Left ventricle myocardium superior (tissue), 1 donor: ENCODE measurements at regions not wholly inside any gene's neighbourhood (a gene's known extent, or its start where the extent isn't known, plus 50 kb on each side); places are given as distances from the start of the nearest gene placed in this dataset.
"Not testable (repeated sequence)": the region's sequence is repeated elsewhere in the genome, so short reads cannot be mapped to it uniquely, and the experiment has no call there.

Experiments used
- ATAC-seq: fragments of 200-7000 bp; cut with Tn5 transposase; one replicate; pipeline ENCODE4 v1.9.1; 2020; ENCODE audit warnings: mild to moderate bottlenecking, moderate library complexity
- DNase-seq: peaks from one replicate; pipeline ENCODE4 v3.0.0-alpha.2; 2020
- intact Hi-C: fragments of 100-400 bp; cut with micrococcal nuclease; formaldehyde crosslinking; loops from one replicate; pipeline ENCODE4 v1.11.0; 2022
- donor health status: DM: no; HTN: yes; CAD: no; lungs with severe emphysema.

DNA sequence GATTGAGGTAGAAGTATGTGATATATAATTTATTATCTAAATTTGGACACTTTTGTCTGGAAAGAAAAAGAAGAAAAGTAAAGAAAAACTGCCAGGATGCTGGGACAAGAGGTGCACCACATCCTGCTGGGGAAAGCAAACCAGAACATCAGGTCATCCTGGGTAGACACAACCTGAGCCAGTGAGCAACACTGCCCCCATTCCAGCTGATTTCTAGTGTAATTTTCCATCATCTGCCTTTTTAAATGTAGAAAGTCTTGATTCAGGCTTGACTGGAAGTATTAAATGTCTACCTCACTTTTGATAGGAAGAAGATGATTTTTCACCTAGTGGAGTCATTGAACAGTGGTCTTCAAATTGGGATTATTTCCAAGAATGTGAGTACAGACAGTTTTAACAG is 1164.5 kb upstream of the CITED2 start:
- intact Hi-C loops: loop anchor here (2.0 kb wide), 1 partner anchor 60 kb away; no protein-coding TSS in a partner anchor

DNA sequence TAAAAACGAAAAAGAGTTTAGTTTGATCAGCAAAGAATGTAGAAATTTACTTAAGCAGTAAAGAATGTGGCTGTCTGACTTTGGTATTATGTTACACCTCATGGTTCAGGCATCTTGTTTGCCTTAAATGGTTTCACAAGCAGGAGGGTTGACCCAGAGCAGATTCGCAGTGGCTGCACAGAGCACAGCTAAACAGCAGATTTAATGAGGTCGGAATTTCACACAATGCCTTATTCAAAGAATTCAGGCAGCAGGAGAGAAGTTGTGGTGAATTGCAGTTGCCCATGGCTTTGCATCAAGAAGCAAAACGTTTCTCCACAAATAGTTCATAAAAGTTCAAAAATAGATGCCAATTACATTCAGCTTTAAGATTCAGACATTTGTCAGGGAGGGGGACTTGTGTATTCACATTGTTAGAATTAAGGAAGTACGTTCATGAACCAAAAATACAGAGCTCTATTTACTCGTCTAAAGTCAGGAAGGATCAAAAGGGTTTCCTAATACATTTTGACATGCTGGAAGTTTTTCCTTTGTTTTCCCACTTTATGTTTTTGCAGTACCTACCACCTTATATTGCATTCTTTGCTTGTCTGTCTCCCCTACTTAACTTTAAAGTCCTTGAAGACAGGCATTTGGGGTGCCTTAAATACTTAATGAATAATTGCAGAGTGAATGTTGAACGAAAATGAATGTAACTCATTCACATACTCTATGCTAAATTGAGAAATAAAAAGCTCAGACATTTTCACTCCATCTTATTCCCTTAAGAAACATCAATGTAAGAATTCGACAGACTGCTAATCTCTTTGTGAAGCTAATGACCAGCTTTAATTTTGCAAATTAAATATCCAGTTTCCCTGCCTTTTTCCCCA is 1163.6 kb upstream of the CITED2 start:
- ATAC-seq: peak; percentile 87
- DNase-seq: no peak

More for the DNA sequence above, 1164.5 kb upstream of the CITED2 start:
- DNase-seq (no peak), ATAC-seq (no peak)

DNA sequence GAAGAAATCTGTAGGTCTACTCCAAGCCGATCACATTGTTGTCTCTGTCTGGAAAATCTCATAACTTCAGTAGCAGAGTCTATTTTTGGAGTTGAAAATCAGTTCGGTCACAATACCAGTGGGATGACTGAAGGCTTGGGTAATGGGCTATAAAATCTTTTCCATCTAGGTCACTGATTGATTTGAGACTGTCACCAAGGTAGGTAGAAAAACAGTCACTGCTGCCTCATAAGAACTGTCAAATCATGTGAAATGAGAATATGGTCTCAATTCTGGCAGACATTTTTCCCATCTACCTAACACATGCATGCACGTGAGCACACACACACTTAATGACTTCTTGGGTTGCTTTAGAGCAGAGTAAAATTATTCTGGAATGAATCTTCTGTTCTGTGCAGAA is 1162.8 kb upstream of the CITED2 start:
- intact Hi-C loops: no loop called here
- ATAC-seq (peak; percentile 45), DNase-seq (no peak)

More for the DNA sequence above, 1163.6 kb upstream of the CITED2 start:
- intact Hi-C loops: loop anchor here (2.0 kb wide), 1 partner anchor 59 kb away; no protein-coding TSS in a partner anchor

DNA sequence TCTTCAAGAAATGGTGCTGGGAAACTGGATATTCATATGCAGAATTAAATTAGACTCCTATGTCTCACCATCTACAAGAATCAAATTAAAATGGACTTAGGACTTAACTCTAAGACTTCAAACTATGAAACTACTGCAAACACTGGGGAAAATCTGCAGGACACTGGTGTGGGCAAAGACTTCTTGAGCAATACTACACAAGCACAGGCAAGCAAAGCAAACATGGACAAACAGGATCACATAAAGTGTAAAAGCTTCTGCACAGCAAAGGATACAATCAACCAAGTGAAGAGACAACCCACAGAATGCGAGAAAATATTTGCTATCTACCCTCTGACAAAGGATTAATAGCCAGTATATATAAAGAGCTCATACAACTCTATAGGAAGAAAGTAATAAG is 1161.1 kb upstream of the CITED2 start:
- no peak for DNase-seq
- intact Hi-C loops: no loop called here
- no peak for ATAC-seq

DNA sequence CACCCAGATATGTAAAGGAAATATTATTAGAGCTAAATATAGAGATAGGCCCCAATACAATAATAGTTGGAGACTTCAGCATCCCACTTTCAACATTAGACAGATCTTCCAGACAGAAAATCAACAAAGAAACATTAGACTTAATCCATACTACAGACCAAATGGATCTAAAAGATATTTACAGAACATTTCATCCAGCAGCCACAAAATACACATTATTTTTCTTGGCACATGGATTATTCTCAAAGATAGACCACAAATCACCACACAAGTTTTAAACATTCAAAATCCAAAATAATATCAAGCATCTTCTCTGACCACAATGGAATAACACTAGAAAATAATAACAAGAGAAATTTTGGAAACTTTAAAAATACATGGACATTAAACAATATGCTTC is 1159.1 kb upstream of the CITED2 start:
- ATAC-seq: no peak
- DNase-seq: no peak
- intact Hi-C loops: no loop called here

DNA sequence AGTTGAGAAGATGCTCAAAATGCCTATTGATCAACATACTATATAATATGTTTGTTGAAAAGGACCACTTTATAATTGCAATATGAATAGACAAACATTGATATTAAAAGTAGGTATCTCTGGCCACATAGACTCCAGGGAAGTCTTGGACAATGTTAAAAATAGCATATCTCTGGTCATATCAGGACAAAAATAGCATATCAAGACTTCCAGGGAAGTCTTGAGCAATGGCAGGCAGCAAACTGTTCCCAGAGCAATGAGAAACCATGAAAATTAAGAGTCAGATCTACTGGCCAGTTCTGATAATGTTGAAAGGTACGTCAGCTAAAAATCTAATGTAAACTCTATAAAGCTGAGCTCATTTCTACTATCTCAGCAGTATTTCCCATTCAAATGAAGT is 1130.3 kb upstream of the CITED2 start:
- intact Hi-C loops: no loop called here
- ATAC-seq (no peak), DNase-seq (no peak)

DNA sequence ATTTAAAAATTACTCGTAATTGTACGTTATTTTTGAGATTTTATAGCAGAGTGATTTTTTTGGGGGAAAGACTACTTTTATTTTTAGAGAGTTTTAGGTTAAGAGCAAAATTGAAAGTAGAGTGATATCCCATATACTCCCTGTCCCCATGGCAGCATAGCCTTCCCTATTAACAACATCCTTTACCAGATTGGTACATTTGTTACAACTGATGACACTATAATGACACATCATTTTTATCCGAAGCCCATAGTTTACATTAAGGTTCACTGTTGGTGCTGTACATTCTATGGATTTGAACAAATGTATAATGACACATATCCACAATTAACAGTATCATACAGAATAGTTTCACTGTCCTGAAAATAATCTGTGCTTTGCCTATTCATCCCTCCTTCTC is 1126.4 kb upstream of the CITED2 start:
- DNase-seq (no peak), ATAC-seq (no peak)
- intact Hi-C loops: no loop called here

DNA sequence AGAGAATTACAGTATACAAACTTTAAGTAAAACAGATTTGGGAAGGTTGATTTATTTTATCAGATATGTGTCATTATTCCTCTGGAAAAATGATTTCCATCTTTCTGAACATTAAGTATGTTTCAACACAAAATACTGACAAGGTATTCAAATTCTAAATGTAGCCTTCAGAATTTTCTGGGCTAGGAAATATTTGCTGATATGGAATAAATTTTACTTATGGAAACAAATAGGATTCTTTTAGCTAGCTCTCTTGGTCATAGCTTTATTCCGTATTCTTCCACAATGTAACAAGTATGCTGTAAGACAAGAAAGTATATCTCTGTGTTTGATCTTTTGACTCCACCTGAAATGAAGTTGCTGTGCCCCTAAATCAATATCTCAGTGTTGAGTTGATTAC is 1125.2 kb upstream of the CITED2 start:
- intact Hi-C loops: no loop called here
- no peak for ATAC-seq
- no peak for DNase-seq

DNA sequence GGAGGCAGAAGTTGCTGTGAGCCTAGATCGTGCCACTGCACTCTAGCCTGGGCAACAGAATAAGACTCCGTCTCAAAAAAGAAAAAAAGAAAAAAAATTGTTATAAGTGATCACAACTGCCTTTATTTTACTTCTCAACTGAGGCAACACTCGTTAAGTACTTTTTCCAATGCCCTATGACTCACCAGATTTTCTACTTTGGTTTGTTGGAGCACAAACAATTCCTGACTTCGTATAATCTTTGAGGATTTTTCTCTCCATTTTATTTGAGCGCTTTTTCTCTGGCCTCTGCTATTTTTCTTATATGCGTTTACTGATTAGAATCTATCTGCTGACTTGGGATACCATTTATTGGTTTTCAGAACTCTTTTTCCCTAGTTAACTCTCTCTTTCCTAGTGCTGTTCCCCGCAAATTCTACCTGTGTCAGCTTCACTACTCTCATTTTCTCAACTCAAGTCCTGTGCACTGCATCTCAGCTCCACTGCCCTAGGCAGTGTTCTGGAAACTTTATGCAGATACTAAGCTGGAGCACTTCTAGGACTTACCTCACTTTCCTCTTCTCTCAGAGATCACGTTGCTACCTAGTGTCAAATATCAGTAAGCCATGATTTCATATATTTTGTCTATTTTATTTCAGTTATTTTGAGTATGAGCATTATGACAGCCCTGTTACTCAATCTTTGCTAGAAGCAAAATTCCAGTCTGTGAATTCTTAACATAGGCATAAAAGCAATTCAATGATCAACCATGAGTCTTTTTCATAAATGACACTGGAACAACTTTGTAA is 1120.1 kb upstream of the CITED2 start:
- intact Hi-C loops: no loop called here
- no peak for ATAC-seq

DNA sequence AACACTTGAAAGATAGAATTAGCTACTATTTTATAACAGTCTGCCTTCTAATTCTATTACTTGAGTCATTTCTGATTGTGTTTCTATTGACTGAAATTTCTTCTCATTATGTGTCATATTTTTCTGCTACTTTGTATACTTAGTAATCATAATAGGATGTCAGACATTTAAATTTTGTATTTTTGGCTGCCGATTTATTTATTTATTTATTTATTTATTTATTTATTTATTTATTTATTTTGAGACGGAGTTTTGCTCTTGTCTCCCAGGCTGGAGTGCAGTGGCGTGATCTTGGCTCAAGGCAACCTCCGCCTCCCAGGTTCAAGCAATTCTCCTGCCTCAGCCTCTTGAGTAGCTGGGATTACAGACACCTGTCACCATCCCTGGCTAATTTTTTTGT is 1119.0 kb upstream of the CITED2 start:
- ATAC-seq, DNase-seq, intact Hi-C loops: not testable (repeated sequence)

More for the DNA sequence above, 1120.1 kb upstream of the CITED2 start:
- DNase-seq: no peak

DNA sequence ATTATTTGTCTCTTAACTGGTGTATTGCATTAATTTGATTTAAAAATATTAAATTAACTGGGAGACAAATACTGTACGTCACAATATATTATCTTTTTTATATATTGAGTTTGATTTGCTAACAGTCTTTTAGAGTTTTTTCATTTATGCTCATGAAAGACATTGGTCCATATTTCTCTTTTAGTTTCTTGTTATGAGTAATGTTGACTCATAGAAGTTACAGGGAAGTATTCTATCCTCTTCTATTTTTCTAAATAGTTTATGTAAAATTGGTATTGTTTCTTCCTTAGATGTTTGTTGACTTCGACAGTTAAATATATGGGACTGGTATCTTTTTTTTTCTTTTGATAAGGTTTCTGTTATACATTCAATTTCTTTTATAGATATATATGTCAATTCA is 1115.6 kb upstream of the CITED2 start:
- DNase-seq: no peak
- no peak for ATAC-seq
- intact Hi-C loops: no loop called here

DNA sequence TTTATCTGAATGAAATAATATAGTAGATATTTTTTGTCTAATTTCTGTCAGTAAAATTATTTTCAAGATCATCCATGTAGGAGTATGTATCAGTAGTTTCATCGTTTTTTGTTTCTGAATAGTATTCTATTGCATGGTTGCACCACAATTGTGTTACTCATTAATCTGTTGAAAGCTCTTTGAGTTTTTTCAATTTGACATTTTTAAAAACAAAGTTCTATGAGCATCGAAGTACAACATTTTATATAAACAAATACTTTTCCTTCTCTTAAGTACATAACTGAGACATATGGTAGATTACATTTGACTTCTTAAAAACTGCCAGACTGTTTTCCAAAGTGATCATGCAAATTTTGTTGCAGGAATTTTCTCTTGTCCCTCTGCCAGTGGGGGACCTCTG is 1113.1 kb upstream of the CITED2 start:
- DNase-seq: no peak
- intact Hi-C loops: no loop called here
- no peak for ATAC-seq

DNA sequence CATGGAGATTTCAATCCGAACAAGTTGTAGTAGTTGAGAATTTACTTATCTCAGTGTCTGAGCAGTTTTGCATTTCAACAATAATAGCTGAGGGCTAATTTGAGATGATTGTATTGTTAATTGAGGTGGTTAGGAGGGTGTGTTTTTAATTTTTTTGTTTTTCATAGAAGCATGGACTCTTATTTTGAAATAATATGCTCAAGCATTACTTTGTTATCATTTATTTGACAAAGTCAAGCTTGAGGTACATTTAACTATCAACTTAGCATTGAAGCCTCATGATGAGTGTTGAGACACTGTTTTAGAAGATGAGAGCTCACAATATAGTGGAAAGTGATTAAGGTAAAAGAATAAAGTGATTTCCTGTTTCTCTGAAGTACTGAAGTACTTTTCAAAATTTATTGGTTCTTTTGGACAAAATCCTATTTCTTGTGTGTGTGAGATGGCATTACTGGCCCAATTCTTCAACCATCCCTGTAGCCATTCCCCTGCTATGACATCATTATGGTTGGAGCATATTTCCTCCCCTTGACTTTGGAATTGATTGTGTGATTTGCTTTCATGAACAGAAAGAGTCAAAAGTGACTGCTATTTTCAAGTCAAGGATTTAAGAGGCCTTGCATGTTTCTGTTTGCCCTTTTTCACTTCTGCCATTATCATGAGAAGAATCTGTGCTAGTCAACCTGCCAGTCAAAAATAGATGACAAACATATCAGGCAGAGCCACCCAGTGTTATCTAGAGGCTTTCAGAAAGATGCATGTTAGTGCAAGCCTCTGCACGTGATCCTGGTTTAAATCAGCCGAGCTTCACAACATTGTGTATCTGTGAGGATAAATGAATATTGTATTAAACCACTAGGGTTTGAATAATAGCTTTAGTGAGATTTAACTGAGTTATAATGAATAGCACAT is 1112.3 kb upstream of the CITED2 start:
- ATAC-seq: no peak
- DNase-seq: no peak
- intact Hi-C loops: no loop called here

DNA sequence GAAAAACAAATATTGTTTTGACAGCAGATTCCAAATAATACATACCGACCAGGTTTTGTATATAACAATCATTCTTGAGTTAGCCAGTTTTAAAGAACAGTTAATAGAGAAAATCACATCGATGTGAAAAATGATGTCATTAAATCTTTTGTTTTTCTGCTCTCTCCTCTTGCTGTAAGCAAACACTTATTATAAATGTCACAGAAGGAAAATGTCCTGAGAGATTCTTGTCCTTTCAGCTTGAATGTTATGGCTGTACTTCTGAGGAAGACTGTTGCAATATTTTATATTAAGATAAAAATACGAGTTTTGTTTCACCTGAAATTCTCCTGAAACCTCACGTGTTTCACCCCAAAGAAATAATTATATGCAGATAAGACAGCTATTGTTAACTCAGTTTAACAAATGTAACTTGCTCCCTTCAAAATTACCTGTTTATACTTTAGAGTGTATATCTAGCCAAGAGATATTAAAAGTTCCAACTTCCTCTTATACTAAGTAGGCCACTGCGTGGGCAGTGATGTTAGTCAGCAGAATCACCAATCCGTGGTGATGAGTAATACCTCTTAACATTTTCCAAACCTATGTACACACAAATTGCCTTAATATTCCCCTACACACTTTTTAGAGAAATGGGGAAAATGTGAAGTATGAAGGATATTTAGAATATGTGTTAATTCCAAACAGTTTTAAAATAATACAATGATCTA is 1111.4 kb upstream of the CITED2 start:
- intact Hi-C loops: no loop called here
- no peak for DNase-seq
- peak; percentile 44 for ATAC-seq

DNA sequence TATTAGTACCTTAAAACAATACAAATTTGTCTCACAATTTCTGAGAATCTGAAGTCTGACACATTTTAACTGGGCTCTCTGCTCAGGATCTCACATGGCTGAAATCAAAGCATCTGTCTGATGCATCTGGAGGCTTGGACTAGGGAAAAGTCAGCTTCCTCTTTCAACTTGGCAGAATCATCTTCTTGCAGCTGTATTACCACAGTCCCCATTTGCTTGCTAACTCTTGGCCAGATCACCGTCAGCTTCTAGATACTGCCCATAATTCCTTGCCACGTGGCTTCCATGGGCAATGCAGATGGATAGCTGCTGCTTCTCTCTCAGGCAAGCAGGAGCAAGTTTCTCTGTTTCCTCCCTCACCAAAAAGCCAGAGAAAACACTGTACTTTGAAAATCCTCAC is 1106.4 kb upstream of the CITED2 start:
- ATAC-seq (peak; percentile 94), DNase-seq (peak; percentile 26)
- intact Hi-C loops: no loop called here

DNA sequence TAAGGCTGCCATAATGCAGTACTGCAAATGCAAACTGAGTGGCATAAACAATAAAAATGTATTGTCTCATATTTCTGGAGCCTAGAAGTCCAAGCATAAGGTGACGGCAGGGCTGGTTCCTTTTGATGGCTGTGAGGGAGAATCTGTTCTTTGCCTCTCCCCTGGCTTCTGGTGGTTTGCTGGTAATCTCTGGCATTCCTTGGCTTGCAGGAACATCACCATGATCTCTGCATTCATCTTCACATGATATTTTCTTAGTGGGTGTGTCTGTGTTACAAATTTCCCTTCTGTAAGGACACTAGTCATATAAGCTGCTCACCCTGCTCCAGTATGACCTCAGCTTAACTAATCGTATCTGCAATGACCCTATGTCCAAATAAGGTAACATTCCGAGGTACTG is 1104.2 kb upstream of the CITED2 start:
- DNase-seq: no peak
- intact Hi-C loops: loop anchor here (2.0 kb wide), 1 partner anchor 60 kb away; no protein-coding TSS in a partner anchor

DNA sequence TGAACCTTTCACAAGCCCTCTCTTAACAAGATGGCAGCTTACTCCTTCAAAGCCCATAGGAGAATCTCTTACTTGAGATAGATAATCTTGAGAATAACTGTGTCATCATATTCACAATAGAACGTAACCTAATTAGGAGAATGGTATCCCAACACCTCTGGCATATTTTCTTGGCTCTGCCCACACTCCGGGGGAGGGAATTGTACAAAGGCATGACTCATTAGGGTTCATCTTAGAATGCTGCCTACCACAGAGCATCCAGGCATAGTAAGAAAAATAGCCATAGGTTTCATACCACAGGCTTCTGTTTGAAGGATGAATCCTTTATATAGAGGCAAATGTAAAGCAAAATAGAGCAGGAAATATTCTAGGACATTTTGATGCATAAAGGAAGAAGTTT is 1100.6 kb upstream of the CITED2 start:
- DNase-seq: no peak
- ATAC-seq: no peak
- intact Hi-C loops: no loop called here

More for the DNA sequence above, 1104.2 kb upstream of the CITED2 start:
- no peak for ATAC-seq

DNA sequence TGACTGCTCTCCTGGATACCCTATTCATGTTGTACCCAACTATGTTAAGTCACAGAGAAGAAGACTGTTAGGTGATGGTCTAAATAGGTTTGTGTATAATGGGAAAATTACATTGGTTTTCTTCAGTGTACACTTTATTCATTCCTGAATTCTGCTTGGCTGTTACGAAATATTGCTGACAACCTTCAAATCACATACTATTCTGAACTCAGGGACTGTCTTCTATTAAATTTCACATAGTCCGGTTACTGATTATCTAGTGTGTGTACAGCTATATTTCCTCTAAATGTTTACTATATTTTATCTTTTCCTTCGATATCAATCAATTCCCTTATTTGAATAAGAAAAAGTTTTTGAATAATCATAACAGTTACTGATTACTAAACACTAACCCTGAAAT is 1090.3 kb upstream of the CITED2 start:
- ATAC-seq (no peak), DNase-seq (no peak)
- intact Hi-C loops: no loop called here

DNA sequence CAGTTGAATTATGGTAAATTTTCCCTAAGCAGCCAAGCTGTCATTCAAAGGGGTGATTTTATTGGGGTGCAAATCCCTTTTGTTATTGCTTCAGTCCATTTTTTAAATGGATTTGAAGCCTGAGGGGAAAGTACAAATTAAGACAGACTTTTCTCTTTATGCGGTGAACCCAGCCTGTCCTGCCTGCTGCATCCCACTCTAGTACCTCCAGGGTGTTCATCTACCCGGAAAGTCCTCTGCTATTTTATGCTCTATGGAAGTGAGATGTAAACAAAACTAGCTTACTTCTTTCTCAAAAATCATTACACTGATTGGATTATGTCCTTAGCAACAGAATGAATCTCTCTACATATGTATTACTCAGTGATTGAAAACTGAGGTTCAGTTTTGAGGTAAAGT is 1088.9 kb upstream of the CITED2 start:
- DNase-seq: no peak

More for the DNA sequence above, 1088.9 kb upstream of the CITED2 start:
- ATAC-seq: peak; percentile 38
- intact Hi-C loops: no loop called here
